ENCODE measurements at regions not wholly inside any gene's neighbourhood (a gene's known extent, or its start where the extent isn't known, plus 50 kb on each side); places are given as distances from the start of the nearest gene placed in this dataset.

DNA sequence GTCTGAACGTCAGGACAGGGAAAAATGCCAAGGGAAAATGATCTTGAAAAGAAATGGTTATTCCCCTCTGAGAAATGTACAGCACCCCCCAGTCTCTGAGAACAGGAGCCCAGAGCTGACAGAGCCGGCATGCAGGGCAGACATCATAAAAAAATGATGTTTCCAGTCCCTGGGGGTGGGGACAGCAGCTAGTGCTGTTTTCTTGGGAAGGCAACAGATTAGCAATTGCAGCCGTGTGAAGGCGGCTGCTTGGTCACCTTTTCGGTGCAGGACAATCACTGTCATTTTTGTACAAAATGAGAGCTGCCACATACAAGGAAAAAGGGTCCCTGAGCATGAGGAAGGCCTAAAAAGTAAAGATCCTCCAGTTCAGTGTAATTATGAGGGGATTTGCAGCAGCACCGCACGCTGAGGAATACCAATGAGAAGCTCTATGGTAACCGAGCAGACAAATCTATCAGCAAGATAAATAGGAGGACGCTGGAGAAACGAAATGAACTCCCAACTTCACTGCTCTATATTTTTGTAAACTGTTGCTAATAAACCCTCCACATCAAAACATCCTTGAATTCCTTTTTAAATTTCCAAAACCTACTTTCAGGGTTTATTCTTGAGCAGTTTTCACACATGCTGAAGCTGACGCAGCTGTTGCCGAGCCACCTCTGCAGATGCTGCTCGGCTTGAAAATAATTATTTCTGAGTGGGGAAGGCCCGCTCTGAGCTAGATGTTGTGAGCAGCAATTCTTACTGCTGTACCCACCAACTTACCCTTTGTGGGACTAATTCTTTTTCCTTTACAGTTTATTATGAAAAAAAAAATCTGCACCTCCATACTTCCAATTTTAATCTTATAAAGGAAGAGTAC lies 98.2 kb upstream of the NEBL start:
- Histone ChIP-seq H2AFZ (ENCODE audit: low read depth, low read length) (no peak overlapping the region), H3K4me3 (ENCODE audit: low read length) (no peak overlapping the region), H3K9me3 (ENCODE audit: insufficient read depth, low read length) (no peaks in the 10 kb centered on the region), H3K4me2 (ENCODE audit: low read length) (no peak overlapping the region), H3K79me2 (ENCODE audit: low read length) (no peaks in the 10 kb centered on the region), H3K27me3 (ENCODE audit: low read depth, low read length) (no peaks in the 10 kb centered on the region), H3K27ac (ENCODE audit: low read length) (no peak overlapping the region), H4K20me1 (ENCODE audit: insufficient read depth, low read length) (no peaks in the 10 kb centered on the region), H3K4me1 (ENCODE audit: low read length) (no peaks in the 10 kb centered on the region), H3K9ac (ENCODE audit: low read length) (no peak overlapping the region), H3K36me3 (replicated peaks; ENCODE audit: low read depth, low read length) (no peaks in the 10 kb centered on the region)
- TF ChIP-seq EZH2phosphoT487 (IDR thresholded peaks at IDR 0.05; ENCODE audit: low read depth) (no peak), CTCF (IDR thresholded peaks at IDR 0.05; ENCODE audit: low read depth, low read length) (no peak)

- no peak overlapping the region for H3K4me3 ChIP-seq (ENCODE audit: low read length)
- no peaks in the 10 kb centered on the region for H3K27me3 ChIP-seq (ENCODE audit: low read depth, low read length)
- no peaks in the 10 kb centered on the region for H3K9me3 ChIP-seq (ENCODE audit: insufficient read depth, low read length)
- no peaks in the 10 kb centered on the region for H3K79me2 ChIP-seq (ENCODE audit: low read length)
- no peak for TF ChIP-seq CTCF (IDR thresholded peaks at IDR 0.05; ENCODE audit: low read depth, low read length)
- TF ChIP-seq EZH2phosphoT487 (IDR thresholded peaks at IDR 0.05; ENCODE audit: low read depth) = no peak
- no peaks in the 10 kb centered on the region for H4K20me1 ChIP-seq (ENCODE audit: insufficient read depth, low read length)
- no peak overlapping the region for H3K9ac ChIP-seq (ENCODE audit: low read length)
- no peak overlapping the region for H2AFZ ChIP-seq (ENCODE audit: low read depth, low read length)
- no peak overlapping the region for H3K4me2 ChIP-seq (ENCODE audit: low read length)
- H3K4me1 ChIP-seq (ENCODE audit: low read length) = no peaks in the 10 kb centered on the region
- H3K36me3 ChIP-seq (replicated peaks; ENCODE audit: low read depth, low read length) = no peaks in the 10 kb centered on the region
- H3K27ac ChIP-seq (ENCODE audit: low read length) = no peak overlapping the region
Observed at GRCh38 chr10:20993830-20994527, 96.9 kb upstream of the NEBL start.

- no peak overlapping the region for H2AFZ ChIP-seq (ENCODE audit: low read depth, low read length)
- TF ChIP-seq CTCF (IDR thresholded peaks at IDR 0.05; ENCODE audit: low read depth, low read length) = no peak
- TF ChIP-seq EZH2phosphoT487 (IDR thresholded peaks at IDR 0.05; ENCODE audit: low read depth) = no peak
- no peaks in the 10 kb centered on the region for H3K79me2 ChIP-seq (ENCODE audit: low read length)
- no peaks in the 10 kb centered on the region for H4K20me1 ChIP-seq (ENCODE audit: insufficient read depth, low read length)
- no peak overlapping the region for H3K9ac ChIP-seq (ENCODE audit: low read length)
- H3K4me1 ChIP-seq (ENCODE audit: low read length) = no peaks in the 10 kb centered on the region
- H3K27me3 ChIP-seq (ENCODE audit: low read depth, low read length) = no peaks in the 10 kb centered on the region
- H3K9me3 ChIP-seq (ENCODE audit: insufficient read depth, low read length) = no peaks in the 10 kb centered on the region
- no peak overlapping the region for H3K4me3 ChIP-seq (ENCODE audit: low read length)
- H3K27ac ChIP-seq (ENCODE audit: low read length) = no peak overlapping the region
- H3K36me3 ChIP-seq (replicated peaks; ENCODE audit: low read depth, low read length) = no peaks in the 10 kb centered on the region
- H3K4me2 ChIP-seq (ENCODE audit: low read length) = no peak overlapping the region
Observed at GRCh38 chr10:20993389-20993788, 96.3 kb upstream of the NEBL start.

GRCh38 chr10:20991526-20991925 lies 94.4 kb upstream of the NEBL start:
- Histone ChIP-seq H3K27ac (ENCODE audit: low read length) (no peak overlapping the region), H3K4me1 (ENCODE audit: low read length) (no peaks in the 10 kb centered on the region), H3K4me3 (ENCODE audit: low read length) (no peak overlapping the region), H3K79me2 (ENCODE audit: low read length) (no peaks in the 10 kb centered on the region), H3K27me3 (ENCODE audit: low read depth, low read length) (no peaks in the 10 kb centered on the region), H2AFZ (ENCODE audit: low read depth, low read length) (no peak overlapping the region), H3K36me3 (replicated peaks; ENCODE audit: low read depth, low read length) (no peaks in the 10 kb centered on the region), H4K20me1 (ENCODE audit: insufficient read depth, low read length) (no peaks in the 10 kb centered on the region), H3K4me2 (ENCODE audit: low read length) (no peak overlapping the region), H3K9me3 (ENCODE audit: insufficient read depth, low read length) (no peaks in the 10 kb centered on the region), H3K9ac (ENCODE audit: low read length) (no peak overlapping the region)
- TF ChIP-seq EZH2phosphoT487 (IDR thresholded peaks at IDR 0.05; ENCODE audit: low read depth) = no peak

Measured in OCI-LY3 (cell line).